Large intestine (tissue), 3 donors: ENCODE measurements at regions not wholly inside any gene's neighbourhood (a gene's known extent, or its start where the extent isn't known, plus 50 kb on each side); places are given as distances from the start of the nearest gene placed in this dataset.

Source experiments
- DNase-seq, 2 donors: peaks; one replicate each; pipeline versions ENCODE4 v3.0.0 to v3.0.0-alpha.2; 2013
- H3K27ac ChIP-seq: one replicate; pipeline ENCODE4 v1.5.1; 2013; ENCODE audit warnings: low read length
- H3K27me3 ChIP-seq: 2 replicates; pipeline ENCODE4 v1.6.1; 2013; ENCODE audit warnings: low read length; ENCODE audit not compliant: control insufficient read depth, insufficient read depth
- H3K36me3 ChIP-seq: 2 replicates; pipeline ENCODE4 v1.6.1; 2013; ENCODE audit warnings: low read length; ENCODE audit not compliant: control insufficient read depth, insufficient read depth
- H3K4me1 ChIP-seq: one replicate; pipeline ENCODE4 v1.6.1; 2013; ENCODE audit warnings: low read length; ENCODE audit not compliant: control insufficient read depth, insufficient read depth
- H3K4me3 ChIP-seq: one replicate; pipeline ENCODE4 v1.5.1; 2013; ENCODE audit warnings: low read length
- H3K9me3 ChIP-seq: one replicate; pipeline ENCODE4 v1.6.1; 2013; ENCODE audit warnings: mild to moderate bottlenecking, low read depth, low read length, moderate library complexity; ENCODE audit not compliant: control insufficient read depth
- WGBS: methylation state at CpG from one replicate; pipeline ENCODE4 v1.1.5; 2013; ENCODE audit warnings: low lambda C conversion rate; ENCODE audit not compliant: insufficient coverage; 5-methylcytosine and 5-hydroxymethylcytosine counted together

DNA sequence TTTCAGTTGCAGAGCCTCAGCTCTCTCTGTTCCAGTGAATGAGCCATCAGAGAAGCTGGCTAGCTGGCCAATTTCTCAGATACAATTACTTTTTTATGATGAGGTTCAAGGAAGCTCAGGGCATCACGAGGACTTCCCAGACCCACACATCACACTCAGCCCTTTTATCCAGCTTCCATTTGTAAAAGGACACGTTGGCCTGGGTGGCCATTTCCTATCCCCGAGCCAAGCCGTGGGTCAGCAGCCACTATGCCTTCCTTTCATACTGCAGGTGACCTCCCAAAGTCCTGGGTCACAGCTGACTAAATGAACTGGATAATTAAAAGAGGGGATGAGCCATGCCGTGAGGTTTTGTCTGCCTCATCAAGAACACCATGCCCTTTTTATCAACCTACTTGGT, 236.9 kb upstream of the PPARGC1A start:
- Histone ChIP-seq H3K4me3 (no peak overlapping the region), H3K9me3 (no peaks in the 10 kb centered on the region), H3K4me1 (no peaks in the 10 kb centered on the region), H3K27me3 (no peaks in the 10 kb centered on the region), H3K36me3 (no peaks in the 10 kb centered on the region), H3K27ac (no peak overlapping the region)
- WGBS = 71% methylated on average over 1 of the region's 5 CpGs
- no peak for DNase-seq

- DNase-seq = no peak
- no peak overlapping the region for H3K27ac ChIP-seq
- H3K9me3 ChIP-seq = no peaks in the 10 kb centered on the region
- H3K4me1 ChIP-seq = no peaks in the 10 kb centered on the region
- H3K27me3 ChIP-seq = peaks cover 3% of the 10 kb centered on the region
- no peak overlapping the region for H3K4me3 ChIP-seq
- WGBS = 76% methylated on average over 5 of the region's 15 CpGs
- no peaks in the 10 kb centered on the region for H3K36me3 ChIP-seq
These were observed 231.7 kb upstream of the PPARGC1A start for GRCh38 chr4:24121395-24122175.

- no peak for DNase-seq
- Histone ChIP-seq H3K36me3 (no peaks in the 10 kb centered on the region), H3K9me3 (no peaks in the 10 kb centered on the region), H3K27me3 (peaks cover 3% of the 10 kb centered on the region), H3K4me1 (no peaks in the 10 kb centered on the region), H3K4me3 (no peak overlapping the region), H3K27ac (no peak overlapping the region)
- 75% methylated on average over 4 of the region's 8 CpGs for WGBS
These were observed 228.1 kb upstream of the PPARGC1A start for GRCh38 chr4:24117975-24118374.

GRCh38 chr4:24116107-24116506, 226.3 kb upstream of the PPARGC1A start:
- no peak for DNase-seq
- no peak overlapping the region for H3K27ac ChIP-seq
- no peaks in the 10 kb centered on the region for H3K4me1 ChIP-seq
- WGBS = 33% methylated on average over 1 of the region's 3 CpGs
- no peaks in the 10 kb centered on the region for H3K36me3 ChIP-seq
- H3K4me3 ChIP-seq = no peak overlapping the region
- H3K27me3 ChIP-seq = peaks cover 3% of the 10 kb centered on the region
- no peaks in the 10 kb centered on the region for H3K9me3 ChIP-seq

DNA sequence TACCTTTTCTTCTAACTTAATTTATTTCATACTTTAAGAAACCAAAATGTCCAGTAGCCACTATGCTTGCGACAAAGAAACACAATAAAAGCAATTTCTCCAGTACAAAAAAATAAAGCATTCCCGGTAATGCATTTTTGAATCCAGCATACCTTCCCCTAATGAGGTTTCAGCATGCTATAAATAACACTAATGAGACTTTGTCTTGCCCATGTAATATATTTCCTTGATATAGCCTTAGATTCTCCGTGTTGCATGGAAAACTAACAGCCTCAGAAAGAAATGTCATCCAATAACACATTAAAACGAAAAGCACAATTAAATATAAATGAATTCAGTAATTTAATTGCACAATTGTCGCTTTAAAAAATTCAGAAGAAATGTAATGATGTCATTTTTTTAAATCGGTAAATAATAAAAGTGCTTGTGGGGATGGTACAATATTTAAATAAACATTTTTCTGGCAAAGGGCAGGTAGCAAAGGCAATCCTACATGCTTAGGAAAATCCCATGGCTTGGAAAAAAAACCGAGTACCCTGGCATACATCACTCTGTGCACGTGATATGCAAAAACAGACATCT, 225.2 kb upstream of the PPARGC1A start:
- DNase-seq = no peak
- Histone ChIP-seq H3K4me3 (no peak overlapping the region), H3K4me1 (no peaks in the 10 kb centered on the region), H3K27ac (no peak overlapping the region), H3K9me3 (no peaks in the 10 kb centered on the region), H3K27me3 (peaks cover 3% of the 10 kb centered on the region), H3K36me3 (no peaks in the 10 kb centered on the region)
- WGBS = 93% methylated on average over 5 of the region's 8 CpGs

DNA sequence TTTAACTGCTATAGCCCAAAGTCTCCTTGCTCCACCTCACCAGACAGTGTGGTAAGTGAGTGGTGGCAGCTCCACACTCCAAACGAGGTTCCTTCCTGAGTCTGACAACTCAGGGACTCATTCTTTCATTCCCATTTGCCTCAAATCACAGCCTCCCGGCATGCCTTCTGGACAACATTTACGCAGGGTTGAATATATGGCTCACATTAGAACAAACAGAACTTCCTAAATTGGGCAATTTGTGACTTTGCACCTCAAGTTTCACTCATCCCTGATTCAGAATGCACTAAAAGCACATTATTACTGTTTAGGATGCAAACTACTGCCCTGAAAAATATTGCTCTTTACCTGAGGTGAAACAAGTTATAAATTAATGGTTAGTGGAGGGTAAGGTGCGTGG, 224.6 kb upstream of the PPARGC1A start:
- Histone ChIP-seq H3K27ac (no peak overlapping the region), H3K9me3 (no peaks in the 10 kb centered on the region), H3K4me1 (no peaks in the 10 kb centered on the region), H3K36me3 (no peaks in the 10 kb centered on the region), H3K27me3 (peaks cover 3% of the 10 kb centered on the region), H3K4me3 (no peak overlapping the region)
- no peak for DNase-seq
- 78% methylated on average over 2 of the region's 4 CpGs for WGBS

DNA sequence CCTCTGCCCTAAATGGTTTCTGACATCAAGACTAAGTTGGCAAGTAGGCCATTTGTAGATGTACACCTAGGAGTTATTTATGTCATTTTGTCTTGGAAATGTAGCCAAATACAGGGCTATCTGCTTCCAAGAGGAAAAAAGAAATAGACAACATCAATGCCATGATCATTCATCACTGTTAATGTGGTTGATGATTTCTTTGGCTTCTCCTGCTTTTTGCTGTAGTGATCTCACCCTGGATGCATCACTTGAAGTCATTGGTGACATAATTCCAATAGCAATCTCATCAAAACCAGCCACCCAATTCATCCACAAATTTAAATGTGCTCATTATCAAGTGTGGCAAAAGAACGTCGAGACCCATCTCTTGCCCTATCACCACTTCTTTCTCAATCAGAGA, 222.6 kb upstream of the PPARGC1A start:
- Histone ChIP-seq H3K4me3 (no peak overlapping the region), H3K9me3 (no peaks in the 10 kb centered on the region), H3K4me1 (no peaks in the 10 kb centered on the region), H3K27me3 (no peaks in the 10 kb centered on the region), H3K36me3 (no peaks in the 10 kb centered on the region), H3K27ac (no peak overlapping the region)
- DNase-seq = no peak
- no CpG with 5 or more reads among the region's 2 CpGs for WGBS

GRCh38 chr4:24108567-24108966, 218.7 kb upstream of the PPARGC1A start:
- H3K4me3 ChIP-seq = no peak overlapping the region
- no peaks in the 10 kb centered on the region for H3K36me3 ChIP-seq
- peaks cover 2% of the 10 kb centered on the region for H3K27me3 ChIP-seq
- no peak overlapping the region for H3K27ac ChIP-seq
- no peaks in the 10 kb centered on the region for H3K9me3 ChIP-seq
- DNase-seq = no peak
- WGBS = no CpG with 5 or more reads among the region's 2 CpGs
- no peaks in the 10 kb centered on the region for H3K4me1 ChIP-seq

GRCh38 chr4:24105327-24106038, 215.6 kb upstream of the PPARGC1A start:
- Histone ChIP-seq H3K9me3 (no peaks in the 10 kb centered on the region), H3K27me3 (peaks cover 2% of the 10 kb centered on the region), H3K27ac (no peak overlapping the region), H3K36me3 (no peaks in the 10 kb centered on the region), H3K4me3 (no peak overlapping the region), H3K4me1 (no peaks in the 10 kb centered on the region)
- DNase-seq = peak; percentile 5 to 15
- 80% methylated on average over 1 of the region's 10 CpGs for WGBS

GRCh38 chr4:24104158-24104565, 214.3 kb upstream of the PPARGC1A start:
- no peak for DNase-seq
- no peak overlapping the region for H3K27ac ChIP-seq
- peaks cover 2% of the 10 kb centered on the region for H3K27me3 ChIP-seq
- WGBS = no CpG with 5 or more reads among the region's 6 CpGs
- H3K4me3 ChIP-seq = no peak overlapping the region
- H3K4me1 ChIP-seq = no peaks in the 10 kb centered on the region
- no peaks in the 10 kb centered on the region for H3K9me3 ChIP-seq
- no peaks in the 10 kb centered on the region for H3K36me3 ChIP-seq
